CD4-positive, alpha-beta T cell treated with Interleukin-15 for 4 hours (primary cell): ENCODE measurements at regions not wholly inside any gene's neighbourhood (a gene's known extent, or its start where the extent isn't known, plus 50 kb on each side); places are given as distances from the start of the nearest gene placed in this dataset.
"Not testable (repeated sequence)": the region's sequence is repeated elsewhere in the genome, so short reads cannot be mapped to it uniquely, and the experiment has no call there.

Source experiments
- DNase-seq: peaks from one replicate; pipeline ENCODE4 v3.0.0-alpha.2; 2020; ENCODE audit warnings: low spot score

GRCh38 chr10:8280946-8281345 is 226.5 kb downstream of the GATA3 start:
- DNase-seq: no peak

GRCh38 chr10:8282340-8282739 is 227.9 kb downstream of the GATA3 start:
- no peak for DNase-seq

GRCh38 chr10:8283166-8283905 is 228.8 kb downstream of the GATA3 start:
- no peak for DNase-seq

GRCh38 chr10:8283986-8284385 is 229.5 kb downstream of the GATA3 start:
- DNase-seq: no peak

GRCh38 chr10:8285970-8286369 is 231.5 kb downstream of the GATA3 start:
- not testable (repeated sequence) for DNase-seq

GRCh38 chr10:8288600-8288999 is 234.1 kb downstream of the GATA3 start:
- DNase-seq: no peak

- DNase-seq: no peak
These were observed 234.9 kb downstream of the GATA3 start for GRCh38 chr10:8289186-8289924.

- DNase-seq: no peak
These were observed 240.3 kb downstream of the GATA3 start for GRCh38 chr10:8294779-8295178.

GRCh38 chr10:8295311-8295710 is 240.8 kb downstream of the GATA3 start:
- DNase-seq: no peak

GRCh38 chr10:8296090-8296733 is 241.7 kb downstream of the GATA3 start:
- DNase-seq: no peak

GRCh38 chr10:8296734-8297101 is 242.2 kb downstream of the GATA3 start:
- DNase-seq: no peak

GRCh38 chr10:8297107-8297506 is 242.6 kb downstream of the GATA3 start:
- DNase-seq: no peak

- no peak for DNase-seq
These were observed 243.5 kb downstream of the GATA3 start for GRCh38 chr10:8297959-8298358.

GRCh38 chr10:8298896-8299570 is 244.5 kb downstream of the GATA3 start:
- DNase-seq: no peak

- DNase-seq: no peak
These were observed 246.4 kb downstream of the GATA3 start for GRCh38 chr10:8300925-8301324.

- no peak for DNase-seq
These were observed 246.8 kb downstream of the GATA3 start for GRCh38 chr10:8301333-8301732.

- DNase-seq: no peak
These were observed 247.3 kb downstream of the GATA3 start for GRCh38 chr10:8301831-8302230.

- DNase-seq: no peak
These were observed 248.1 kb downstream of the GATA3 start for GRCh38 chr10:8302565-8302964.

GRCh38 chr10:8304861-8305260 is 250.4 kb downstream of the GATA3 start:
- no peak for DNase-seq

GRCh38 chr10:8305876-8306652 is 251.6 kb downstream of the GATA3 start:
- no peak for DNase-seq

GRCh38 chr10:8306685-8307364 is 252.3 kb downstream of the GATA3 start:
- DNase-seq: no peak
